Left cardiac atrium (tissue), 4 donors: ENCODE measurements at regions not wholly inside any gene's neighbourhood (a gene's known extent, or its start where the extent isn't known, plus 50 kb on each side); places are given as distances from the start of the nearest gene placed in this dataset.

ENCODE experiments used
- ATAC-seq, 2 donors: fragments of 200-7000 bp; cut with Tn5 transposase; one replicate each; pipeline ENCODE4 v1.9.1; 2020; ENCODE audit warnings: mild to moderate bottlenecking in 2 of 2, moderate library complexity in 2 of 2
- DNase-seq: peaks from one replicate; pipeline ENCODE4 v3.0.0-alpha.2; 2020
- intact Hi-C, 2 donors: fragments of 100-400 bp; cut with DNase I; formaldehyde crosslinking; loops; one replicate each; pipeline versions ENCODE4 v1.14.1 to v1.15.1; 2022 to 2023
- donor health status: DM: no; HTN: yes; CAD: no.
- donor health status: DM: no; HTN: yes; CAD: no; lungs with severe emphysema.
- donor health status: DM: yes; HTN: yes; CAD: no.
- donor health status: Dilated cardiomyopathy.

DNA sequence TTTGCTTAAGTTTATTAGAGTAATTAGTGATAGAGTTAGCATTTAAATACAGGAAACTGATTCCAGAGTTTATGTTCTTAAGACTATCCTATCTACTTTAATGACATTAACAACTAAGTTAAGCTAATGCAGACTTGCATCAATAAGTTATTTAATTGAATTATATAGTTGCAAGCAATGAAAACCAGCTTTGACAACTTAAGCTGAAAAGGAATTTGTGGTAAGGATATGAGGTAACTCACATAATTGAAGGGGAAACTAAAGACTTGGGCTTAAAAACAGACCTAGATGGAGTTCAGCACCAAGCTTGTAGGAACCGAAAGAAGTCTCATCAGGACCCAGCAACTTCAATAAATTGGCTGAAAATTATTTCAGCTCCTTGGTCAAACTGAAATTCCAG is 222.3 kb downstream of the IBTK start:
- intact Hi-C loops, result no loop called here
- ATAC-seq (no peak), DNase-seq (no peak)

DNA sequence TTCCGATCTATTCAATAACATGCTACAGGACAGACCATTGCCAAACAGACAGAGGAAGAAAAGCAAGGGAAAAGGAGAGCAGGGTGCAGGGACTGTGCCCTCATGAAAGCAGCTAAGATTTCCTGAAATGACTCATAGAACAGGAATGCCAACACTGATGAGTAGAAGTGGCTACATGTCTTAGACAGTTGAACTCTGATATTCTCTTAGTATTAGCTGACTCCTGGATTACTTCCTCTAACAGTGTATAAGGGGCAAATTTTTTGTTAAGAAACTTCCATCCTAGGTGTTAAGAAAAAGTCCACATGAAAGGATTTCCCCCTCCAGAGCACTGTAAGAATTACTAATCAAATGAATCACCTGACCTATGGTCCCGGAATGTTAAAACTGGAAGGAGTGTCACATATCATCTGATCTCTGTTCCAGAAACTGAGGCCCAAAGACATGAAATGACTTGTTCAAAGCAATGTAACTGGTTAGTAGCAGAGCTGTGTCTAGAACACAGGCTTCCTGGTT is 224.9 kb downstream of the IBTK start:
- DNase-seq (no peak), ATAC-seq (peak; percentile 44 to 90)
- intact Hi-C loops, result no loop called here

DNA sequence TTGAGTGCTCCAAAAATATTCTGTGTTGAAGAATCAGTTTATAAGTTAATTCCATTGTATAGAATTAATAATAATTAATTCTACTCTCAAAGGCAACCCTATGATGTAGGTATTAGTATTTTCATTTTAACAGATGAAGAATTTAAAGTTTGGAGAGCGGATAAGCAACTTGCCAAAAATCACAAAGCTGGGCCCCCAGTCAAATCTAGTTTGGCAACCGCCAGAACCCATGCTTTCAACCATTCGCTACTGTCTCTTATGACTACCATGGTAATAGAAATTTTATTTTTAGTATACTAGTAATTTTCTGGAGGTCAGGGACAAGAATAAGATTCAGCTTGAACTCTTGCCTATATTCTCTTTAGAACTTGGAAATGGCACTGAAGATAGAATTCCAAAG is 229.8 kb downstream of the IBTK start:
- DNase-seq (no peak), ATAC-seq (peak in 1 of 2 donors; percentile 11)
- intact Hi-C loops, result no loop called here

DNA sequence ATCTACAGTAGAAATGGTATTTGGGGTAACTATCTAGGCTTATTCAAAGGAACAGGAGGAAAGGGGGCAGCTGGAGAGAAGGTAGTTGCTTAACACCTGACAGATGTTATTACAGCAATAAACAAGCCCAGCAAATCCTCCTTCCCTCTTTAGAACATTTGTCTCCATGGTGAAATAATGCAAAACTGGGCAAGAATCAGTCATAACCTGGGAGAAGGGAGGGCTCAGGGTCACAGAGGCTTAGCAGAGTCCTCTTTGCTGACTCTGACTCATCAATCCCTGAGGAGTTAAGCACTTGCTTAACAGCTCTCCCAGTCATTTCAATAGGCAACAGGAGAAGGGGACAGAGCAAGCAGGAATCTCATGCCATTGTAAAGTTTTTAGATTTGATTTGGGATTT is 230.3 kb downstream of the IBTK start:
- intact Hi-C loops, result no loop called here
- peak; percentile 80 to 91 for ATAC-seq
- peak; percentile 42 for DNase-seq

DNA sequence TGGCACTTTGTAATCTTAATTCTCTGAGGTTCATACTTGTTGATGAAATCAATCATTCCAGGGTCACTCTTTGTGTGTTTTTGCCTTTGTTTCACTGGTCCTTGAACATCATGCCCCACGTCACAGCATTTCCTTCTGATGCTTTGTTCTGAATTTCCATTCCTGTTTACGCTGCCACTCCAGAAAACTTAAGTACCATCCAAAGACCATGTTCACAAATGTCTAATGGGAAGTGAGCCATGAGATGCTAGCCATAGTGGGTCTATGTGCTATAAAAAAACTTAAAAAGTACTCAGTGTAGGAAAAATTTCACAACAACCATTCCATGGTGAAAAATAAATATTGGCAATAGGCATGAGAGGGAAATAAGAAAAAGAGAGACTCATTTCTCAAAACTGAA is 232.0 kb downstream of the IBTK start:
- DNase-seq (no peak), ATAC-seq (no peak)
- intact Hi-C loops, result no loop called here

DNA sequence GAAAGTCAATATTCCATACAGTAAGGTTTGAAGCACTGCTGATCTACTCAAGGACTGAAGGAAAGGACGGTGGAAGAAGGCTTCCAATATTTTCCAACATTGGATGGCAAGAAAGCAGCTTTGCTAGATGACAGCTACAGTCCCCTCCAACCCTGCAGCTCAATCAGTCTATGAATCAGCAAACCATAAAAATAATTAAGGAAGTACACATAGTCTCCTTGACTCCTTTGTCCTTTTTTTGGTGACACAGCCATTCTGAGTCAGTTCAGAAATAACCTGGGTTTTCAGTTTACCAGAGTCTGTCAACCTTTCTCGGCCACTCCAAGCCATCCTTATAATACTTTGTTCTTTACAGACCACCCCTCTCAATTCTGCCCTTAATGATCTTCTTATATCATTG is 232.5 kb downstream of the IBTK start:
- intact Hi-C loops, result no loop called here
- no peak for DNase-seq
- no peak for ATAC-seq

DNA sequence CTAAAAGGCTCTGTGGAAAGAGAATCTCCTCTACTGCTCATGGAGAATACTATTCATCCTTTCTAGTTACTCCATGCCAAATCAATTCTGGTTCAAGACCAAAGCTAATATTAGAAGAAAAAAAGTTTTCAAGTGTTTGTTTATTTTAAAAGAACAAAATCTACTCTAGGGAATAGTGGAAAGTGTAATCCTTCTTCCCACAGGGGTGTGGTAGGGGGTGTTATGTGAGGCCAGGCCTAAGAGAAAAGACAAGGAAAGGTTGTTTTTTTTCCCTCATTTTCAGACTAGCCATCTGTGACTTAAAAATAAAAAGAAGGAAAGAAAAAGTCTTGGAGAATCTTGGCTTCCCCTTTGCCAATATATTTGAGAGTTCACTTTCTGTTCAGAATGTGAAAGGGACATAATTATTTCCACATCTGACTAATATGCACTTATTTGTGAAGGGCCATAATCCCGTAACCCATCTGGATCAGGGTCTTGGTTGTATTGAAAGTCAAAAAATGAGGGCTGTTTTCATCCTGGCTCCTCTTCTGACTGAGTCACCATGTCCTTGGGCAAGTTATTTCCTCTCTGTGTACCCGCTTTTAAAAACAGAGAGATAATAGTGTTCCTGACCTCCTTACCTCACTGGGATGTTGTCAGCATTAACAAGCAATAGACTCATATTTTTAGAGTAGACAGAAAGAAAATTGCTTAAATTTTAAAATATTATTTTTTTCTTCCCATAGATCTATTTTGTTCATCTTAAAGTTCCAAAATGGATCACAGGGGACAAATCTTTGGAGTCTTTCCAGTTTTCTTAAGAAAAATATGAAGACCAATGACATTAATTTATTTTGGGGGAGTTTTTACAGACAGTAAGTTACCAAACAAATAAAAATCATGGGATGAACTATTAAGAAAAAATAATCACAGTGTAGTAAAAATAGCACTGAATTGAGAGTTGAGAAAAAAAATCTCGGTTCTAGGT is 233.7 kb downstream of the IBTK start:
- DNase-seq, result no peak
- ATAC-seq, result peak; percentile 56 to 84
- intact Hi-C loops, result no loop called here

DNA sequence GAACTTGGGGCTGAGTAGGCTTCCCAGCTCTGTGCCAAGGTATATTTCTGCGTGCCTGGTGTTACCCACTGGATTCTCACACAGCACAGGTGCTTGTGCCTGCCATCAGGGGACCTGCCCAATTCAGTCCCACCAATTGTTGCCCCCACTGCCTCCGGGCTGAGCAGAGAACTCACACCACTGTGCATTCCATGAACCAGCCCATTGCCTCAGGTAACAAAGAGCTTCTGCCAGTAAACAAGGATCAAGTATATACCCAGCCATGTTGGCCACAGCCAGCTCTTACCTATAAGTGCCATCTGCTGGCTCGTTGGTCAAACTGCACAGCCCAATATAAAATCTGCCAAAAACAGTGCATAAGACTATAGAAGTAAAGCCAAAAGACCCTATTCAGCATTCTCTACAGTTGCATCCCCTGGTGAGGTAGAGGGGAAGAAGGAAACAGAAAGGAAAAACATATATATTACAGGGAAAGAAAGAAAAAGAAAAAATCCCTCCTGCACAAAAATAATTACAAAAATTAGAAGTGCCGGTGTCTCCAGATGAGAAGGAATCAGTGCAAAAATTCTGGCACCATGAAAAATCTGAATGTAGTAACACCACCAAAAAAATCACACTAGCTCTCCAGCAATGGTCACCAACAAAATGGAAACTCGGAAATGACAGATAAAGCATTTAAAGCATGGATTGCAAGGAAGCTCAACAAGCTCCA is 241.4 kb downstream of the IBTK start:
- peak in 1 of 2 donors; percentile 38 for ATAC-seq
- intact Hi-C loops, result no loop called here
- no peak for DNase-seq

DNA sequence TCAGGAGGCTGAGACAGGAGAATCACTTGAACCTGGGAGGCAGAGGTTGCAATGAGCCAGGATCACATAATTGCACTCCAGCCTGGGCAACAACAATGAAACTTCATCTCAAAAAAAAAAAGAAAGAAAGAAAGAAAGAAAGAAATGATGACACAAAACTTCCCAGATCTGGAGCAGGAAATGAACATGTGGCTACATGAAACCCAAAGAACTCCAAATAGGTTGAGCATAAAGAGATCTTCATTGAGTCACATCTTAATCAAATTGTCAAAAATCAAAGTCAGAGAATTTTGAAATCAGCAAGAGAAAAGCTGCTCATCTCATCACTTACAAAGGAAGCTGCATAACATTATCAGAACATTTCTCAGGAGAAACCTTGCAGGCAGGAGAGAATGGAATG is 247.0 kb downstream of the IBTK start:
- DNase-seq, result no peak
- no peak for ATAC-seq
- intact Hi-C loops, result no loop called here

DNA sequence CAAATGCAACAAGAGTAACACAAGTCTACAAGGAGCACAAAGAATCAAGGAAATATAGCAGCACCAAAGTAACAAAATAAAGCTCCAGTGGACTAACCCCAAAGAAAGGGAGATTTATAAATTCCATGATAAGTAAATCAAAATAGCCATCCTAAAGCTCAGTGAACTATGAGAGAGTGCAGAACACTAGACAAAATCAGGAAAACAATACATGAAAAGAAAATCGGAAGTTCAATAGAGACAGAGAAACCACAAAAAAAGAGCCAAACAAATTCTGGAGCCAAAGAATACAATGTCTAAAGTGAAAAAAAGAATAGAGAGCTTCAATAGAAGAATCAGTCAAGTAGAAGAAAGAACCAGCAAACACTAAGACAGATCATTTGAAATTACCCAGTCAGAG is 247.3 kb upstream of the TENT5A start:
- ATAC-seq, result no peak
- intact Hi-C loops, result no loop called here
- DNase-seq, result no peak

DNA sequence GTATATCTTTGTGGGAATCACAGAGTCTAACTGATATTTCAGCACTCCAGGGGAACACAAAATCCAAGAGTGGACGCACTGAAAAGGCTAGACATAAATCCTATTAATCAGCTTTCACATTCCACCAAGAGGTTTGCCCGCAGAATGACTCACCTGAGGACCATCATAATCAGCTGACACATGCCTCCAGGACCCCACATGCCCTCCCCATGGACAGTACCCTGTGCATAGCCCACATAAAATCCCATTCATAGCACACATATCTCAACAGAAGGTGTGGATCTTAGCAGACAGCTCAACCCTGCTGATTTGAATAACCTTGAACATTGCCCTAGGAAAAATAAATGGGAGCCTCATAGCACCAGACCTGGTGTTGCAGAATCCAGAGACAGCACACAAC is 246.8 kb upstream of the TENT5A start:
- ATAC-seq (no peak), DNase-seq (no peak)
- intact Hi-C loops, result no loop called here

DNA sequence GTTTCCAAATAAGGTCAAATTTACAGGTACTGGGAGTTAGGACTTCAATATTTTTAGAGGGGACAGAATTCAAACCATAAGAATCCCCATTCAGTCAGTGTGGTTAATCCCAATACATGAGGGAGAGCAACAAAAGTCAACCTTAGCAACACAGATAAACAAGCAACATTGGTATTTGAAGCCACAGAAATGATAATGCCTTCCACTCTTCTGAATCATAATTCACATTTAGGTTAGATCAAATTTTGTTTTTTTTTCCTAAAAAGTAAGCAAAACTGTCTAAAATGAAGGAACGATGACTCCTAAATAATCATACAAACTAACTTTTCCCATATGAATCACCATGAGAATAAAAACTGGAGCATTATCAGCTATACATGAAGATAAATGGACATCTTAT is 246.0 kb upstream of the TENT5A start:
- intact Hi-C loops, result no loop called here
- ATAC-seq (no peak), DNase-seq (no peak)

DNA sequence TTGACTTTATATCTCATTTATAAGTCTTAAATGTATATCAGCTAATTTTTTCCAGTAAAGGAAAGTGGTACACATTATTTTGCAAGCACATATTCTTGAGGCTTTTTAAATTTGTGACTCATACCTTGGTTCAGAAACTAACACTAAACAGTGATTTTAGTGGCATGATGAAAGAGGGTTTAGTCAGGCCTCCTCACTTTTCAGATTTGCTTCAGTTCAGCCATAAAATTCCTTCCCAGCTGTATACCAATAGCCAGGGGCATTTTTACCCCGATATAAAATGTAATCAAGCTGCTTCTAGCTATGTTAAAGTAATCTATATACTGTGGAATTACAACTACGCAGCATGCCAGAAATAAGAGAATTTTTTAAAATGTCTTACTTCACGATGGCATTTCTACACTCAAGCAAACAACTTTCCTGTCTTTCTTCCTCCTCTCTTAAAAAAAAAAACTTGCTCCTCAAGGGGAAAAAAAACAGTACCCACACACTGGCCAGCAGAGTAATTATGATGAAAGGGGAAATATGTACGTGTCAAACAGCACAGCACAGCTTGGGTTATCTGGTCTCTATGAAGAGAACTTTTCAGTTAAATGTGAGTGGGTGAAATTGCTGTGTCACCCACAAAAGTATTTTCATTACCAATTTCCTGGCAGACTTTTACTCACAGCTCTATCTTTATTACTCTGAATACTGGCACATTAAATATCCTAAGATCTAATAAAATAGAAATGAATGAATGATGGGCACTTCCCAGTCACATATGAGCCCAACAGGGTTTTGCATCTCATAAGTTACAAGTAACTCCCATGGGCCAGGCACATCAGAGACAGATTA is 244.8 kb upstream of the TENT5A start:
- no peak for DNase-seq
- peak in 1 of 2 donors; percentile 79 for ATAC-seq
- intact Hi-C loops, result no loop called here

DNA sequence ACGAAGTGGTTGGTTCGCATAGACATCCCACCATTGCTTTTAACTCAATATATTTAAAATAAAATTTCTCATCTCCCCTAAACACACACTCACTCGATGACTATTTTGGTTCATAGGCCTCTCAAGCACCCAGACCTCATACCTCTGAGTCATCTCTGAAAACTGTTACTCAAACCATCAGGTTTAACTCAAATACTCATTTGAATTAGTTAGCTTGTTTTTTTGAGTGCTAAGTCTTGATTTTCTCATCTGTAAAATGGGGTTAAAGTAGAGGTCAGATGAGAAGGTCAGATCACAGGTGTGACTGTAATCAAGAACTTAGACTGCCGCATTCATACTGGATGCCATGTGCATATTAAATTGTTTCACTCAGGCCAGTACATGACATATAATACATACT is 243.9 kb upstream of the TENT5A start:
- intact Hi-C loops, result no loop called here
- DNase-seq (no peak), ATAC-seq (peak in 1 of 2 donors; percentile 68)

DNA sequence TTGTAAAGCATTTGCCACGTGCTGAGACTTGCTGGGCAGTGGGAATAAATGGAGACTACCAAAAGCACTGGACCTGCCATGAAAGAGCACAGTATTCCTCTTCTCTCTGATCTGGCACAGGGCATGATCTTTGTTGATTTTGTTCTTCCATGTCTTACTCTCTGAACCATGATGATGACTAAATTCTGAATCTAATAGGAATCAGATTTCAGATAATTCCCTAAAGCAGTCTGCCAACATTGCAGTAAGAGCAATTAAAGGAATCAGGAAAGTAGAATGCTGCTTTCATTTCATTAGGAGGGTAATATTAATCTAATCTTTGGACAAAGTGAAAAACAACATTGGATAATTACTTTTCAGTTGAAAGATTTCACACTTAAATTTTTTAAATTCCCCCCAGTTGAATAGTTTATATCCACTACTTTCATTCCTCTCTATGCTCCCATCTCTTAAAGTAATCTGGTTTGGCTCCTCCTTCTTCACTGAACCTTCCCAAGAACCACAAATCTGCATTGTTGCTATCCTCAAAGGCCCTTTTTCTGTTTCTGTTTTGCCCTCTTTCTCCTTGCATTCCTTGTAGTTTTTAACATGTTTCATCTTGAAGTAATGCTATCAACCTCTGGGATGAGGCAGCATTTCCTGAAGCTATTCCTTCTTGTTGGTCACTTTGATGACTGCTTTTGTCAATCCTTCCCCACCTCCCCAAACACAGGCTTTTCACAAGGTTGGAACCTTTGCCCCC is 243.2 kb upstream of the TENT5A start:
- no peak for ATAC-seq
- intact Hi-C loops, result no loop called here
- DNase-seq, result no peak

DNA sequence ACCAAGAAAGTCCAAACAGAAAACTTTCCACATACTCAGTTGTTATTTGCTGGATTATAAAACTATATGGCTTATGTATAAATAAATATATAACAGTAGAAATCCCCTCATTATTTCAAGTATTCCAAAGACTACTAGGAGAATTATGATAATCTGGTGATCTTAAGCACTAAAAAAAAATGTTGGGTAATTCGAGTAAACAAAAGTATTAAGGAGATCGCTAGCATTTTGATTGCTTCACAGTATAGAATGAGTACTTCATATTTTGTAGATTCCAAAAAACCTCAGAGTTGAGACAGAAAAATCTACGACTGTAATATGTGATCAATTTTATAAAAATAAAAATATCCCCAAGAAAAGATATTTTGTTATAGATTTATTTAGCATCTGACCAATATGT is 236.4 kb upstream of the TENT5A start:
- no peak for DNase-seq
- intact Hi-C loops, result loop anchor here in 1 of 2 donors (10.0 kb wide), 1 partner anchor 234 kb away; the partner anchor contains the start of gene TENT5A
- no peak for ATAC-seq

DNA sequence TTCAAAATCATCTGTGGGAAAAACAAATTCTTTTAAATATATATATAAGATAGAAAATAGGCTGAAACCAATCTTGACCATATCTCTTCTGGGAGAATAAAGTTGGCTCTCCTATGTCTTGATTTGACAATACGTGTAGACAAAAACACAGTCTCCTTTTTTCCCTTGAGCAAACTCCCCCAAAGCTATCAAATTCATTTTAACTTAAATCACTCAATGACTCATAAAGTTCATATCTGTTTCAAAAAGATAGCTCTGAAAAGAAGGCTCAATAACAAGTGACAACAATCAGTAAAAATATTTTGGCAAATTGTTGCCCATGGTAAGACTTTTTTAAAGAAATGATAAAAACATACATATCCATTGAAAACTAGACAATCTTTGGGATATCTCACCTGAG is 236.0 kb upstream of the TENT5A start:
- DNase-seq, result no peak
- no peak for ATAC-seq
- intact Hi-C loops, result loop anchor here in 1 of 2 donors (10.0 kb wide), 1 partner anchor 234 kb away; the partner anchor contains the start of gene TENT5A

DNA sequence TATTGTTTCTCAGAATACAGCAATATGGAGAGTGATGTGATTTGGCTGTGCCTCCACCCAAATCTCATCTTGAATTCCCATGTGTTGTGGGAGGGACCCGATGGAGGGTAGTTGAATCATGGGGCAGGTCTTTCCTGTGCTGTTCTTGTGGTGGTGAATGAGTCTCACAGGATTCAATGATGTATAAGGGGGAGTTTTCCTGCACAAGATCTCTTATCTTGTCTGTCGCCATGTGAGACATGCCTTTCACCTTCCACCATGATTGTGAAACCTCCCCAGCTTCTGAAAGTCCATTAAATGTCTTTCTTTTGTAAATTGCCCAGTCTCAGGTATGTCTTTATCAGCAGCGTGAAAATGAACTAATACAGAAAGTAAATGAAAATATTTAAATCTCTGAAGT is 234.8 kb upstream of the TENT5A start:
- intact Hi-C loops, result loop anchor here in 1 of 2 donors (10.0 kb wide), 1 partner anchor 232 kb away; the partner anchor contains the start of gene TENT5A
- ATAC-seq (no peak), DNase-seq (no peak)
